Fibroblast of lung (primary cell): ENCODE measurements at regions not wholly inside any gene's neighbourhood (a gene's known extent, or its start where the extent isn't known, plus 50 kb on each side); places are given as distances from the start of the nearest gene placed in this dataset.

Source experiments
- DNase-seq, 2 donors: peaks; one replicate each; pipeline versions ENCODE4 v3.0.0 to v3.0.0-alpha.2; 2010; ENCODE audit warnings: low read depth in 2 of 2
- H2AFZ ChIP-seq: 2 replicates; pipeline ENCODE4 v1.5.1; 2012; ENCODE audit warnings: low read length, control low read depth, inconsistent platforms
- H3K27ac ChIP-seq: 2 replicates; pipeline ENCODE4 v1.5.1; 2011; ENCODE audit warnings: low read length, control low read depth; ENCODE audit not compliant: insufficient read depth
- H3K27me3 ChIP-seq: 2 replicates; pipeline ENCODE4 v1.5.1; 2011; ENCODE audit warnings: mild to moderate bottlenecking, low read length; ENCODE audit not compliant: control insufficient read depth, insufficient read depth
- H3K36me3 ChIP-seq: 2 replicates; pipeline ENCODE4 v1.5.1; 2011; ENCODE audit warnings: low read length; ENCODE audit not compliant: control insufficient read depth, insufficient read depth
- H3K4me1 ChIP-seq: 2 replicates; pipeline ENCODE4 v1.5.1; 2011; ENCODE audit warnings: low read length; ENCODE audit not compliant: control insufficient read depth, insufficient read depth; ENCODE audit errors: extremely low read depth
- H3K4me2 ChIP-seq: 2 replicates; pipeline ENCODE4 v1.5.1; 2011; ENCODE audit warnings: low read length, control low read depth; ENCODE audit not compliant: insufficient read depth; ENCODE audit errors: extremely low read depth
- H3K4me3 ChIP-seq, 4 experiments: fragments of 200-600 bp in 1 of 4; sonication (generic) in 1 of 4; replicated peaks in 1 of 4; 2 replicates each; pipeline ENCODE4 v1.5.1; 2011 to 2016; ENCODE audit warnings: low read length in 4 of 4, low read depth in 3 of 4, mild to moderate bottlenecking in 3 of 4, control low read depth in 2 of 4, inconsistent platforms in 1 of 4, mixed read lengths in 1 of 4; ENCODE audit not compliant: insufficient read depth in 1 of 4; ENCODE audit errors: control extremely low read depth in 1 of 4
- H3K79me2 ChIP-seq: 2 replicates; pipeline ENCODE4 v1.5.1; 2012; ENCODE audit warnings: mild to moderate bottlenecking, low read length, inconsistent platforms; ENCODE audit not compliant: control insufficient read depth, insufficient read depth
- H3K9ac ChIP-seq: 2 replicates; pipeline ENCODE4 v1.5.1; 2011; ENCODE audit warnings: mild to moderate bottlenecking, low read length, control low read depth; ENCODE audit not compliant: insufficient read depth
- H3K9me3 ChIP-seq: 2 replicates; pipeline ENCODE4 v1.5.1; 2012; ENCODE audit warnings: low read depth, low read length; ENCODE audit not compliant: control insufficient read depth, insufficient read depth
- H4K20me1 ChIP-seq: 2 replicates; pipeline ENCODE4 v1.5.1; 2011; ENCODE audit warnings: low read length; ENCODE audit not compliant: control insufficient read depth, insufficient read depth; ENCODE audit errors: extremely low read depth
- CTCF ChIP-seq, 2 donors: IDR thresholded peaks in 1 of 2; conservative IDR thresholded peaks in 1 of 2; 1 replicate in 1 of 2; 2 replicates in 1 of 2; pipeline ENCODE4 v1.5.1; 2011 to 2012; ENCODE audit warnings: low read length in 2 of 2, control low read depth in 1 of 2, inconsistent platforms in 1 of 2, low read depth in 1 of 2, mild to moderate bottlenecking in 1 of 2
- EZH2 ChIP-seq: IDR thresholded peaks from 2 replicates; pipeline ENCODE4 v1.5.1; 2012; ENCODE audit warnings: low read length, control low read depth, mild to moderate bottlenecking; ENCODE audit errors: missing control alignments

DNA sequence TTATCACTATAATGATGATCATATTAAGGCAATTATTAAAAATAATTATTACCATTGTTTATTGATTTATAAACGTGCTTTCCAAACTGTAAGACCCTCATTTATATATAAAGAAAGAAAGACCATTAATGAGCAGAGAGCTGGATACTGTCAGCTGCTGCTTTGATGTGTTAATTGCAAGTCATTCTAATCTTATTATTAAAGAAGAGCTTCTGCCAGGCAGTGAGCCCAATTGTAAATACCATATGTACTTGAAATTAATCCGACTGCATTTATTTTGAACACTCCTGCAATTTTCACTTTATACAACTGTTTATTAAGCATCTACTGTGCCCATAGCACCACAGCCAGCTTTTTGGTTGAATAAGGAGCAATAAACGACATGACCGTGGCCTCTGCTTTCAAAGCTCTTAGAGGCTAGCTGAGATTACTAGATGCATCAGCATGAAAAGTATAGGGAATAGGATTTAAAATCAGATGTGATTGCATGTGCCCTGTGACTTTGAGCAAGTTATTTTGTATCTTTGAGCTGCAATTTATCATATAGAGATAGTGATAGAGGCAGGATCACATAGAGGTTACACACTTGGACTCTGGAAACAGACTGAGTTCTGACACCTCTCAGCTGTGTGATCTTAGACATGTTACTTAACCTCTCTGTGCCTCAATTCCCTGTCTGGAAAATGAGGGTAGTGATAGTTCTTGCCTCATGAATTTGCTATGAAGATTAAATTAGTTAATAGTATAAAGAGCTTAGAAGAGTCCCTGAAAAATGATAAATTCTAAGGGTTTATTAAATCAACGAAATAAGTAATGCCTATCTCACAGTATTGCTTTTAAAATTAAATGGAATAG, 83.4 kb downstream of the MYCN start:
- Histone ChIP-seq H3K79me2 (no peaks in the 10 kb centered on the region), H4K20me1 (no peaks in the 10 kb centered on the region), H3K4me1 (no peaks in the 10 kb centered on the region), H3K4me2 (no peak overlapping the region), H3K9me3 (no peaks in the 10 kb centered on the region), H2AFZ (no peak overlapping the region), H3K36me3 (no peaks in the 10 kb centered on the region), H3K27ac (no peak overlapping the region), H3K9ac (no peak overlapping the region), H3K4me3 (no peak overlapping the region), H3K27me3 (no peaks in the 10 kb centered on the region)
- TF ChIP-seq CTCF (conservative IDR thresholded peaks at IDR 0.05 in 1 of 2, IDR thresholded peaks at IDR 0.05 in 1 of 2; ENCODE audit: low read depth in 1 of 2, low read length in 2 of 2), result no peak
- no peak for TF ChIP-seq EZH2
- no peak for DNase-seq

- no peak for TF ChIP-seq EZH2
- TF ChIP-seq CTCF (conservative IDR thresholded peaks at IDR 0.05 in 1 of 2, IDR thresholded peaks at IDR 0.05 in 1 of 2; ENCODE audit: low read depth in 1 of 2, low read length in 2 of 2), result no peak
- H3K27ac ChIP-seq, result no peak overlapping the region
- H3K79me2 ChIP-seq, result no peaks in the 10 kb centered on the region
- H4K20me1 ChIP-seq, result no peaks in the 10 kb centered on the region
- no peak overlapping the region for H3K4me3 ChIP-seq
- H3K9me3 ChIP-seq, result no peaks in the 10 kb centered on the region
- H3K4me2 ChIP-seq, result no peak overlapping the region
- no peaks in the 10 kb centered on the region for H3K4me1 ChIP-seq
- DNase-seq, result no peak
- no peak overlapping the region for H2AFZ ChIP-seq
- no peak overlapping the region for H3K9ac ChIP-seq
- H3K27me3 ChIP-seq, result no peaks in the 10 kb centered on the region
- no peaks in the 10 kb centered on the region for H3K36me3 ChIP-seq
These were observed 82.3 kb downstream of the MYCN start for GRCh38 chr2:16022548-16023240.

DNA sequence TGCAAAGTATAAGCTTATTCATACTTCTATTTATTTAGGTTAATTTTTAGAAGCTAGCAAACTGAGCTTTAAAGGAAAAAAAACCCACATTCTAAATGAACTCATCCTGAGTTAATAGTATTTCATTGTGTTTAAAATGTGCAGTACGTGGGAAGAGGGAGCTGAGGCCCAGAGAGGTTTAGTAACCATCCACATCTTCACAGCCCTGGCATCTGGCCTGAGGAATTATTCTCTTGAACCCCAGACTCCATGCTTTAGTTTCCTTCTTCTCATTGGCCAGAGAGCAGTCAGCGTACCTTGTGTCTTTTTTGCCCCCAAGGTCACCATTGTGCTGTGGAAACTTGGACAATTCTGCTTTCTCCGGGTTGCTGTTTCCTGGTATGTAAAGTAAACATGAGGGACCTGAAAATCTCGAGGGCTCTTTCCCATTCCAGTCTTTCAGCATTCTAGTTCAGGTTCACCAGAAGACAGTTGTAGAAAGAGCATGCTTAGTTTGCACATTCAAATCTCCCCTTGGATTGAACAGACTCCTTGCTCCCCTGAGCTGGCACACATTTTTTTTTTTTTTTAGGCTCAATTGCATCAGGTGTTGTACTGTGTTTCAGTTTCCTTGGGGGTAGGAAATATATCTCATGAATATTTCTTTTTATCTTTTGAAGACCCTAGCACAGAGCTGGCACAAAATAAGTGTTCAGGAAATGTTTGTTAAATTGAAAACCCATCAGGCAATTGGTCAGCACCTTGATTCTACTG, 81.4 kb downstream of the MYCN start:
- TF ChIP-seq EZH2, result no peak
- TF ChIP-seq CTCF (conservative IDR thresholded peaks at IDR 0.05 in 1 of 2, IDR thresholded peaks at IDR 0.05 in 1 of 2; ENCODE audit: low read depth in 1 of 2, low read length in 2 of 2), result no peak
- Histone ChIP-seq H3K4me3 (no peak overlapping the region), H3K9ac (no peak overlapping the region), H3K27me3 (no peaks in the 10 kb centered on the region), H4K20me1 (no peaks in the 10 kb centered on the region), H3K4me1 (no peaks in the 10 kb centered on the region), H3K79me2 (no peaks in the 10 kb centered on the region), H3K36me3 (no peaks in the 10 kb centered on the region), H3K4me2 (no peak overlapping the region), H3K9me3 (no peaks in the 10 kb centered on the region), H3K27ac (no peak overlapping the region), H2AFZ (no peak overlapping the region)
- DNase-seq, result no peak
